GM19328 (cell line): ENCODE measurements at regions not wholly inside any gene's neighbourhood (a gene's known extent, or its start where the extent isn't known, plus 50 kb on each side); places are given as distances from the start of the nearest gene placed in this dataset.
"Not testable (repeated sequence)": the region's sequence is repeated elsewhere in the genome, so short reads cannot be mapped to it uniquely, and the experiment has no call there.

ENCODE experiments used
- ATAC-seq: cut with Tn5 transposase; IDR thresholded peaks from one replicate; pipeline ENCODE4 v1.9.1; 2021; ENCODE audit warnings: mild to moderate bottlenecking, moderate library complexity; ENCODE audit not compliant: unreplicated experiment

DNA sequence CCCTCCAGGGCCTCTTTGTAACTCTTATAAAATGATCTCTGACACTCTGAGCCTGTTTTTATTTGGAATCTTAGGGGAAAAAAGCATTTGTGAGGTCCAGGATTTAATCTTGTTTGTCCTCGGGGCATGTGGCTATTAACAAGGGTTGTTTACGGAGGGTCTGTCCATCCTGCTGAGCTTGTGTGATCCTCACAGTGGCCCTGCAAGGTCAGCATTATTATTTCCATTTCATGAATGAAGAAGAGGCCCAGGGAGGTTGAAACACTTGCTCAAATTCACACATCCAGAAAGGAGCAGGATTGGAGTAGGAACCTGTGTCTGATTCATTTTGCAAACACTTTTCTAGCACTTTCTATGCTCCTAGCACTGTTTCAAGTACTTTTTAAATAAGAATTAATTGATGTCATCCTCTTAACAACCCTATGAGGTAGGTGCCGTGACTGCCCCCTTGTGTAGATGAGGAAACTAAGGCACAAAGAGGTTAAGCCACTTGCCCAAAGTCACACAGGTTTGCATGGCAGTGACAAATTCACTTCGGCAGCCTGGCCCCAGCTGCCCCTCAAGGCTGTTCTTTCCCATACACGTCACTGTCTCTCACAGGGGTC is 178.9 kb downstream of the MIS18A start:
- ATAC-seq, result no peak

DNA sequence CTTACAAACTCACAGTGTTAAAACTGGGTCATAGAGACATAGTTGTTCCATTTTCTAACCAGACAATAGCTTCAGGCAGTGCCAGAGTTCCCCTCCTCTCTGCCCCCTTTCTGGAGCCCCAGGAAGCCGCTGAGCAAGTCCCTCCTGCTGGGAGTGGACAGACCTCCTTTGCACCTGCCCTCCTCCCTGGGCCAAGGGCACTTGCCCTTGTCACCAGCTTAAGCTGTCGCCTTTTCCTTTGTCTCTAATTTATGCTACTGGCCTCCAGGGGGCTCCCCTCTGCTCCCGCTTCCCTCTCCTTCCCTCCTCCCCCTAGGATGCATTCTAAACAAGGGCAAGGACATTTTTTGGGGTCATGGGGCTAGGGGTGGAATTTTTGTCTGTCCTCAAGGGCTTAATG is 182.4 kb downstream of the MIS18A start:
- ATAC-seq, result no peak

DNA sequence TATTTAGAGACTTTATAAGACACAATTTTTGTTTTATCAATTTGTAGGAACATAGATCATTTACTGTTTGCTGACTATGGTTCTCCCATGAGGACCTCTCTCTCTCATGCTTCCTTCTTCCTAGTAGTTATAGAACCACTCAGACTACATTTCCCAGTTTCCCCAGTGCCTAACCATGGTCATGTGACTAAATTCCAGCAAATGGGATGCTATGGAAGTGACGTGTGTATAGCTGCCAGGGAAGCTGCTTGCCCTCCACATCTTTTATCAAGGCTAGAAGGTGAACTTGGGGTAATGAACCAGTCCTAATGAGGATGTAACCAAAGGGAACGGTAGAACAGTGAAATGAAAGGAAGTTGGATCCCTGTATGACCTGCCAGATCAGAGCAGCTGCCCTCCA is 184.0 kb downstream of the MIS18A start:
- no peak for ATAC-seq

DNA sequence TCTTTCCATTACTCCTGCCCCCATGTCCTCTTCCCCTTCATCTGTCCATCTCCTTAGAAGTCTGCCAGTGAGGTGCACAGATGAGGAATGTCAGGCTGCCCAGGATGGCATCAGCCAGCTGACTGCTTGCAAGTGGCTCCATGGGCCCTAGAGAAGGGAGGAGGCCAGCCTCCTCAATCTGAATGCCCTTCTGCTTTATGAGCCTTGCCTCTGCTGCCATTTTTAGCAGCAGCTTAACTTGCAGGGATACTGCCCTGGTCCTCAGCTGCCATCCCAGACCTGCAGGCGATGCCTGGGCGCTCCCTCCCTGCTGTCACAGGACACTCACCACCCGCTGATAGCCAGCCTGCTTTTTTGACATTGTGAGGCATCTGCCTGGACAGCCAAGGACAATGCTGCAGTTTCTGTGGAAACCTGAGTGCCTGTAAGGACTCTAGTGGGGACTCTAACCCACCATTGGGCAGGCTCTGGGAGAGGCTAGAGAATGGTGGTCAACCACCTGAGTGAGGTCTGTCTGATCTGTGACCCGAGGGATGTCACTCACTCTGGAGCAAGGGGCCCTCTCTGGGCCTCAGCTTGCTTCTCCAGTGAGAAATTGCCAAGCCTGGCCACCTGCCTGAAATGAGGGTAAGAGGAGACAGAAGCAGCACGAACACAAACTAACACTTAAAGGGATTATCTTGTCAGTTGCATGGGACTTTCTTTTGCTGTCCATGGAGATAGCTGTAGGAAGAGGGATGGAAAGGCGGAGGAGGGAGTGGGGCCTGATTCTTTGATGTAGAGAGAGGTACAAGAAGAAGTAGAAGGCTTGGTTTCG is 185.0 kb downstream of the MIS18A start:
- ATAC-seq, result no peak

DNA sequence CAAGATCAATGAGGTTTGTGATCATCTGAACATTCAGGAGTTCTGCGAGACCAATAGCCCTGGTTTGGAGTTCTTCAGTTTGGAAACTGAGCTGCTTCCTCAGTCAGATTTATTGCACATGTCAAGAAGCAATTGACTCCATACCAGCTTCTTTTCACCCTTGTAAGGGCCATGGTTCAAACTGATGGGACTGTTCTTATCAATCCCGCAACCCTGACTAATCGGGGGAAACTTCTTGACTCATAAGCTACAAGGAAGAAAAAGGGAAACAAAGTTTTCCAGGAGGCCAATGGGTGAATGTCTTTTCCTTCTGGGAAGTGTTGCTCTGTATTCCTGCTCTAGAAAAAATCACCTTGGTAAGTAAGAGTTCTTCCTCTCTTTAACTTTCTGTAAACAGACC is 187.9 kb downstream of the MIS18A start:
- no peak for ATAC-seq

DNA sequence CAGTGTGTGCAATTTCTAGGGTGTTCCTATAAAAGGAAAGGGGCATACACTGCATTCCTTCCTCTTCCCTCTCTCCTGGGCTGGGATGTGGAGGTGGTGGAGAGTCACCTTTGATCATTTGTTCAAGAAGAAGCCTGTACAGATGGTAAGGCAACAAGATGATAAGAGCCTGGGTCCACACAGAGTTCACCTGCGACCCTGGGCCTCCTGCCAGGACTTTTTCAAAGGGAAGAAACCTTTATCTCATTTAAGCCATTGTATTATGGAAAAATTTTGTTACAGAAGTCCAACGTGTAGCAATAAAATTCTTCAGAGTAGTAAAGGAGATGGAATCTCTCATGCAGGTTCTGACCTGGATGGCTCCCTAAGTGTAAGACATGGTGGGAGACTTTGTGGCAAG is 189.1 kb downstream of the MIS18A start:
- ATAC-seq, result no peak

DNA sequence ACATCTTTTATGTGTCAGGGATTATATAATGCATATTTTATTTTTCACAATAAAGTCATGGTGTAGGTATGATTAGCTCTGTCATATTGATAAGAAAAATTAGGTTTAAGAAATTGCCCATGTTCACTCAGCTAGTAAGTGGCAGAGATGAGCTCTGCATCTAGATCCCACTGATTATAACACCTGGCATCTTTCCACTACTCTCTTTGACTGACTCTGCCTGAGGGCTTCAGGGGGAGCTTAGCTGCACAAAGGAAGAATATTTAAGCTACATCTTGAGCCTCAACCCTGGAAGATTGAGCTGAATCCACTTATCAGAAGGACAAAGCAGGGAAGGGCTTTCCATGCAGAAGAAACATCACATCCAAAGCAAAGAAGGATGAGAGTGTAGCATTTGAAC is 190.4 kb downstream of the MIS18A start:
- no peak for ATAC-seq

DNA sequence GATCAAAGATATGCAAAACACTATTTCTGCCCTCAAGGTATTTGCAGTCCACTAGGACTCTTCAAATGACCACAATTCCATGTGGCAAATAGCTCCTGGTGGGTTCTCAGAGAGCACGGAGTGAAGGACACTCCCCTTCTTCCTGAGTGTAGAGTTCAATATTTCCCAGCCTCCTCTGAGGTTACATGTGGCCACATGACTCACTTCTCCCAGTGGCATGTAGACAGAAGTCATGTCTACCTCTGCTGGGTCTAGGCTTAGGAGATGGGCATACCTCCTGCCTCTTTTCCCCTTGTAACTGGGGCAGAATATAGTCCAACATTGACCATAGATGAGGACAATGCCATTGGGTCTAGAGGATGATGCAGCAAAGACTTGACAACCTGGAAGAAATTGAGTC is 191.4 kb downstream of the MIS18A start:
- ATAC-seq, result no peak

DNA sequence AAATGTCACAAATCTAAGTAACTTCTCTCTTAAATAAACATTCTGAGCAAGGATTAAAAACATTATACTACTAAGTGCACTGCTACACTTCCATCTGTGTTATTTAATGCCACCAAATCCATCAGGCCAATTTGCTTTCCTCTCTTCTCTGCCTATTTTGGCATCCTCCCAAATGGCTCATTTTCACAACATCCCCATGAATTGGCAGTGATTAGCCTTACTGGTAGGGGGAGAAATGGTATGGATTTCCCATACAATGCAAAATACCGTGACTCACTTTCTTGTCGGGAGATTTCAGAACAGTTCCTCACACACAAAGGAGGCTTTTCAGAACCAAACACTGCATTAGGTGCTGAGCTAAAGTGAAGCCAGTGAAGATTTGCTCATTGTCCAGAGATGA is 195.7 kb downstream of the MIS18A start:
- ATAC-seq, result no peak

DNA sequence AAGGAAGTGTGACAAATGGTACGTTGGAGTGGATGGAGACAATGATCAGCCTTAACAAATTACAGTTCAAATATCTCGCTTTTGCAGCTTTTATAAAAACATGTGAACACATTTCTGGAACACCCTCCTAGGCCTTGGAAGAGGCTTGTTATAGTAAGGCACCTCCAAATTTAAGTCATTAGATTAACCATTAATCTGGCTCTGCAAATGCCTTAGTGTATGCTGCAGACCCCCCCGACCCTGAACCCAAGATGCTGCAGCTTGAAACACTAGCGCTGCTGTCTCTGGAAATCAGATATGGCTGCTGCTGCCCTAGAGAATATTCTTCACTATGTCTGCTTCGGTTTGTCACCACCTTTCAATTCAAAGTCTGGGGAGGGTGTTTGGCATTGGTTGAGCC is 196.4 kb downstream of the MIS18A start:
- ATAC-seq, result no peak

DNA sequence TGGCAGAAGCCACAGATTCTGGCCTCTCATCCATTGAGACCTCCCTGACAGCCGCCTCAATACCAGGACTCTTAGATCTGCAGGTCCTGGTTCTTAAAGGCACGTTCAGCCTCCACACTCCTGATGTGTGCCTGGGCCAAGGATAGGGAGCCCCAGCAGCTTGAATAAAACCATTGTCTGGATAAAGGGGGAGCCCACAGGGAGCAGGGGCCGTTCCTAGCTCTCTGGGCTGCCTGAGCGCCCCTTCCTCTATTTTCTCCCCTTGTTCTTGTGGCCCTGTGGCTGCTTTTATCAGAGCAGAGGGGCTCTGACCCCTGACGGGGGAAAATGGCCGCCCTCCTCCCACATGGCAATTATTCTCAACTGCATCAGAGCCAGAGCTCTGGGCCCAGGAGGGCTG is 200.8 kb downstream of the HUNK start:
- ATAC-seq, result no peak

DNA sequence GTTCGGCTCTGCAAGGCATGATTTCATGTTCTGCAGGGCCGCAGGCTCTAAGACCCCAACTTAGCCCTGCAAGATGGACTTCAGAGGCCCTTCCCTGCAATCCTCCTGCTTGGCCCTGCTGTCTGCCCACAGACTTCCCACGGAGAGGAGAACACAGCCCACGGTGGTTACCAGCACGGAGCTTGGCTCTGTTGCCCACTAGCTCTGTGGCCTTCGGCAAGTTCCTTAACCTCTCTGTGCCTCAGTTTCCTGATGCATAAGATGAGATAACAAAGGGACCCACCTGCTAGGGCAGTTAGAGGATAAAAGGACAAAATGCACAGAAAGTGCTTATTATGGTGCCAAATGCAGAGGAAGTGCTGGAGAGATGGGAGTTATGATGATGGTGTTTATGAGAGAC is 200.4 kb downstream of the HUNK start:
- ATAC-seq, result no peak

DNA sequence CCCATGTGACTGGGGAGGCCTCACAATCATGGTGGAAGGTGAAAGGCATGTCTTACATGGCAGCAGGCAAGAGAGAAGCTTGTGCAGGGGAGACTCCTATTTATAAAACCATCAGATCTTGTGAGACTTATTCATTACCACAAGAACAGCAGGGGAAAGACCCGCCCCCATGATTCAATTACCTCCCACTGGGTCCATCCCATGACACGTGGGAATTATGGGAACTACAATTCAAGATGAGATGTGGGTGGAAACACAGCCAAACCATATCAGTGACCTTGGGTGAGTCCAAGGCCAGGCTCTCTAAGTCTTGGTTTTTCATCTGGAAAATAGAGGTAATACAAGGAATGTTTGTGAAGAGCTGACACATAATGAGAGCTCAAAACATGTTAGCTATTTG is 198.8 kb downstream of the HUNK start:
- not testable (repeated sequence) for ATAC-seq

DNA sequence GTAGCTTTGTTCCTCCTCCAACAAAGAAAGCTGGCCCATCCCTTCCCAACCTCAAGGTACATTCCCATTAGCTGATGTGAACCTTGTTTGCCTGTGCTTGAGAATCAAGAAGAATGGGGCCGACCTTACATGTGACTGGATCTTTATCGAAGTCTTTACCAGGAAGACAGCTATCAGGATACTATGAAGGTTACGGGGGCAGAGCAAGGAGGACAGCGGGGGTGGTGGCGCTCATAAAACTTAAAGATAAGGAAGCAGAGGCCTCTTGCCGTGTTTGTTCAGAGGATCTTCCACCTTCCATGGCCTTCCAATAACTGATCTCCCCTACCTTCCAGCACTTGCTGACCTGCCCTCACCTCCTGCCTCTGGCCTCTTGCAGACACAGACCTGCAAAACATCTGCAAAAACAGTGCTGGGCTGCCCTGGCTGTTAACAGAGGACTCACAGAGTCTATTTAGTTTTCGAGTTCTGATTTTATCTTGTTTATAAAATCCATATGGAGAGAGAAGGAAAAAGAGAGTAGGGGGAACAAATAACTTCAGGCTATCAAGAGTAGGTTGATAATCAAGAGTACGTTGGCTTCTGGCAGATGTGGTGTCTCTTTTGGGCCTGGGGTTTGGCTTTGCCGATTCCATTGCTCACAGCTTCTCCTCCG is 198.0 kb downstream of the HUNK start:
- ATAC-seq, result no peak

DNA sequence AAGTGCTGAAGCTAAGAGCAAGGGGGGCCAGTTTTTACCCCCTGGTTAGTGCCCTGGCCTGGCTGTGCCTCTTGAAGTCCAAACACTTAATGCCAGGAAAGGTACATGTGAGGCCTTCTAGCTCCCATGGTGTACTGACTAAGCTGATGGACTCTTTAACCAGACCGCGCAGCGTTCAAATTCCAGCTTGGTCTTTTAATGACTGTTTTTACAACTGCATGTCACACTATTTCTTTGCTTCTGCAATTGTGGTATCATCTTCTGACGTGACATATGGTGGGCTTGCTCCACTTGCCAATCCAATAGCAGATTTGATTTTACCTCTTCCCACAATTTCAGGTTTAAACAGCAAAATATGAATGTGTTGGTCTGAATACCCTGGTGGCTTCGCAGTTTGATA is 197.3 kb downstream of the HUNK start:
- ATAC-seq, result no peak

DNA sequence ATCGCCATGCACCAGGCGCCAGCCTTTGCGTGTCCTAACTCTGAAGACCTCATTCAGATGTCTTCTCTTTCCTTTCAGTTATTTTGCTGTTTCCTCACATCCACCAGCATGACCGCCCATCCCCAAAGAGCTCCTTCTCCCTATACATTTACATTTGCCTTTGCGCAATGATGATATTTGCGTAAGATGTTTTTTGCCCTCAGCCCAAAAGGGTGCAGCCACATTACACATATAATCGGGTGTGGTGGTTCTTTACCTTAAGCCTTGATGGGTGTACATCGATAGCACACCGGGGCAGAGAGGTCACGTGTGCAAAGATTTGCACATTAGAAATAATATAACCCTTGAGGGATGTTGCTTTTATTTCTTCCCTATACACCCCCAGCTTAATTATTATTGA is 192.8 kb downstream of the HUNK start:
- ATAC-seq, result no peak

DNA sequence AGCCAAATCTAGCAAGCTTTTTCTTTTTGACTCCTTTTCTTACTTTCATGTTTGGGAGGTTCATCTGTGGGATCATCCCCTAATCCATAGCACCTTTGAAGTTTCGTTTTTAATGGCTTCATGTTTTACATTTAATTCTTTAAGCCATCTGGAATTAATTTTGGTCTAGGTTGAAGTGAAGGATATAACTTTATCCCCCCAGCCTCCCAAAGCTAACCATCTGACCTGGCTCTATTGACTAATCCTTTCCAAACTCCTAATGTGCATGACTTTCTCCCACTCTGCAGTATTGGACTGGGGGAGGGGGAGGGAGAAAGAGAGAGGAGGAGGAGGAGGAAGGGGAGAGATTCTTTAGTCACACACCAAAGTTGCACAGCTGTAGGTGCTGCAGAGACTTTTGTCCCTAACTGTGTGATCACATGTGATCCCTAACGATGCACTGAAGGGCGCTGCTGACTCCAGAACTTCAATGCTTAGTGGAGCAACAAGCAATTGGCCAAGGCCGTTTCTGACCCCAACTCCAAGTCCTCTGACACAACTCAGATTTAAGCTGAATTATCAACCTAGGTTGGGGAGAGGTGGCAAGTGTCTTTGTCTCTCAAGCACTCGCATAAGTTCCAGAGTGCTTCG is 191.6 kb downstream of the HUNK start:
- ATAC-seq, result no peak

DNA sequence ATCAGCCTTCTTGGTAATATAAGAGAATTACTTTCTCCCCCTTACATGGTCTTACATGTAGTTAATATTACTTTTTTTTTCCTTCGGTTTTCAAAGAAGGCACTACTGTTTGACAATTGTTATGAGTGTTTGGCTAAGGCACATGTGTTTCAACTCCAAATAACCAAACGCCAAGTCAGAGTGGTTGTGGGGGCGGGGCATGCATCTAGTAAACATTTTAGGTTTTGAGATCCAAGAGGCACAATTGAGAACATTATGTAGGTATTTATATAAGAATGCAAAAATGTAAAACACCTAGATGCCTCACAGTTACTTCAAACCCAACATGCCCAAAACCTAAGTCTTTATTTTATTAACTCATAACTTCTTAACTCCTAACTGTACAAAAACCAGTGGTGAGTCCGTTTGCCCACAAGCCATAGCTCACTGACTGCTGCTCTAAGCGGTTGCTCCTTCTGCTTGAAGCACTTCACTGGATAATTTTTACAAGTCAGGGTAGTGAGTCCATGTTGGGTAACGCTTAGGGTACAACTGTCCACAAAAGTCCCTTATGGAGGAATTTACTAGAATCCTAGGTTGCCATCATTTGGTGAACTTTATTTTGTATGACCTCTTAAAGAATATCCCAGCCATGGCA is 189.9 kb downstream of the HUNK start:
- no peak for ATAC-seq

DNA sequence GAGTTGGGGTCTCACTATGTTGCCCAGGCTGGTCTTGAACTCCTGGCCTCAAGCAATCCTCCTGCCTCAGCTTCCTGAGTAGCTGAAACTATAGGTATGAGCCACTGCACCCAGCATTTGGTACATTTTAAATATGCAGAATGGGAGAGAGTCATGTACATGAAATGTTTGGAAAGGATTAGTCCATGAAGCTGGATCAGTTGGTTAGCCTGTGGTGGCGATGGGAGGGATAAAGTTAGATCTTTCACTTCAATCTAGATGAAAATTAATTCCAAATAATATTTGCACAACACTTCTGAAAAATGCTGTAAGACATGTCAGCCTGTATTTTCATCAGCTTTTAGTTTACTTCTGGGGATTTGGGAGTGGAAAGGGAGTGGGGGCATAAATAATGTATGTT is 188.9 kb downstream of the HUNK start:
- no peak for ATAC-seq

DNA sequence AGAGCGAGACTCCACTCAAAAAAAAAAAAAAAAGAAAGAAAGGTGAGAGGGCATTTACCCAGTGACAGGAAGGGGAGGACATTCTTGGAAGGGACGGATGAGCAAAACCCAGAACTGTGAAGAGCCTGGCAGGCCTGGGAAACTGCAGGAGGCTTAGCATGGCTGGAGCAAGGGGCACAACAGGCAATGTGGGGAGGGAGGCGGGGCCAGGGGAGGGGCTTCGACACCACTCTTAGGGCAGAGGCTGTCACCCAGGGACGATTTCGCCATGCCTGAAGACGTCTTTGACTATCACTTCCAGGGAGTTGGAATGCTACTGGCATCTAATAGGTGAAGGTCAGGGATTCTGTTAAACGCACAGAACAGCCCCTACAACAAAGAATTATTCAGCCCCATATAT is 184.0 kb downstream of the HUNK start:
- no peak for ATAC-seq

DNA sequence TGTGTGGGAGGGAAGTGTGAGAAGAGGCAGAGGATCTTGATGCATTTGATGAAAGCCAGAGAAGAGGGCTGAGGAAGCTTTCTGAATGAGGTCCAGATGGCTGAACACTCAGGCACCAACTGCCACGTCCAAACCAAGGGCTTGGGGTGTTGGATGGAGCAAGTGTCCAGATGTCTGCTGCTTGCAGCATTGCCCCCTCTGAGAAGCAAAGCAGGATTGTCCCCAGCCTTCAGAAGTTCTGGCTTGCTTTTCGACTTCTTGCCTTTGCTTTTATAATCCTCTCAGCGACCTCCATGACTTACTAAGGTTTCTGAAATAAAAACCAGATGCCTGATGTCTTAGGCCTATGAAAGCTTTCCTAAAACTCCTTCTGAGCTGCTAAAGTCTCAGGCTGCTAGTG is 182.5 kb downstream of the HUNK start:
- ATAC-seq, result no peak
